ENCODE measurements at regions not wholly inside any gene's neighbourhood (a gene's known extent, or its start where the extent isn't known, plus 50 kb on each side); places are given as distances from the start of the nearest gene placed in this dataset.

DNA sequence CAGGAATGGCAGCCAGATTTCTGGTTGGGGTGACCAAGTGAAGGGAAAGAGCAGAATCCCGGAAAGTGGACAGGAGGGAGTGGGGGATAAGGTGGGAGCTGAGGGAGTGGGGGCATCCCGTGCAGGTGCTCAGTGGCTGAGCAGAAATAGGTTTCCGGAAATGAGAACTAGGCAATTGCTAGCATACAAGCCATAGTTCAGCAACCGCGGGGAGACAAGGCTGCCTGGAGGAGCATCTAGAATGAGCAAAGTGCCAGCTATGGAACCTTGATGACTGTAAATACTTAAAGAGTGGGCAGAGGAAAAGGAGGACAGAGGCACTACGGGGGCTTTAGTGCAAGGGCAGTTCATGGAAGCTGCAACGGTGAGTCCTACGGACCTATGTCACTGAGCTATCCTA lies 220.2 kb downstream of the BCL11A start:
- TF ChIP-seq, protein P1, sequence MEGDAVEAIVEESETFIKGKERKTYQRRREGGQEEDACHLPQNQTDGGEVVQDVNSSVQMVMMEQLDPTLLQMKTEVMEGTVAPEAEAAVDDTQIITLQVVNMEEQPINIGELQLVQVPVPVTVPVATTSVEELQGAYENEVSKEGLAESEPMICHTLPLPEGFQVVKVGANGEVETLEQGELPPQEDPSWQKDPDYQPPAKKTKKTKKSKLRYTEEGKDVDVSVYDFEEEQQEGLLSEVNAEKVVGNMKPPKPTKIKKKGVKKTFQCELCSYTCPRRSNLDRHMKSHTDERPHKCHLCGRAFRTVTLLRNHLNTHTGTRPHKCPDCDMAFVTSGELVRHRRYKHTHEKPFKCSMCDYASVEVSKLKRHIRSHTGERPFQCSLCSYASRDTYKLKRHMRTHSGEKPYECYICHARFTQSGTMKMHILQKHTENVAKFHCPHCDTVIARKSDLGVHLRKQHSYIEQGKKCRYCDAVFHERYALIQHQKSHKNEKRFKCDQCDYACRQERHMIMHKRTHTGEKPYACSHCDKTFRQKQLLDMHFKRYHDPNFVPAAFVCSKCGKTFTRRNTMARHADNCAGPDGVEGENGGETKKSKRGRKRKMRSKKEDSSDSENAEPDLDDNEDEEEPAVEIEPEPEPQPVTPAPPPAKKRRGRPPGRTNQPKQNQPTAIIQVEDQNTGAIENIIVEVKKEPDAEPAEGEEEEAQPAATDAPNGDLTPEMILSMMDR (IDR thresholded peaks at IDR 0.05; ENCODE audit: insufficient read depth, low read length) = no peak
- TF ChIP-seq POLR2AphosphoS5 (IDR thresholded peaks at IDR 0.05; ENCODE audit: low read depth) (no peak), REST (IDR thresholded peaks at IDR 0.05; ENCODE audit: insufficient replicate concordance, low read depth) (no peak)

Data from HL-60 (cell line).